AG10803 (cell line): ENCODE measurements at regions not wholly inside any gene's neighbourhood (a gene's known extent, or its start where the extent isn't known, plus 50 kb on each side); places are given as distances from the start of the nearest gene placed in this dataset.

ENCODE experiments used
- DNase-seq: peaks from one replicate; pipeline ENCODE4 v3.0.0; 2010; ENCODE audit warnings: low read depth
- H3K4me3 ChIP-seq: 2 replicates; pipeline ENCODE4 v1.5.1; 2011; ENCODE audit warnings: mild to moderate bottlenecking, low read length, control low read depth
- CTCF ChIP-seq: conservative IDR thresholded peaks from 2 replicates; pipeline ENCODE4 v1.5.1; 2011; ENCODE audit warnings: mild to moderate bottlenecking, low read length, control low read depth, inconsistent platforms

GRCh38 chr10:106520698-106521097 lies 643.8 kb downstream of the SORCS1 start:
- TF ChIP-seq CTCF: no peak
- no peak overlapping the region for H3K4me3 ChIP-seq
- no peak for DNase-seq

GRCh38 chr10:106519376-106520030 lies 645.0 kb downstream of the SORCS1 start:
- no peak for TF ChIP-seq CTCF
- H3K4me3 ChIP-seq: no peak overlapping the region
- DNase-seq: peak; percentile 54

- H3K4me3 ChIP-seq: no peak overlapping the region
- no peak for DNase-seq
- no peak for TF ChIP-seq CTCF
These were observed 649.2 kb downstream of the SORCS1 start for GRCh38 chr10:106515206-106515790.

- no peak for DNase-seq
- TF ChIP-seq CTCF: no peak
- H3K4me3 ChIP-seq: no peak overlapping the region
These were observed 651.1 kb downstream of the SORCS1 start for GRCh38 chr10:106513352-106513771.

GRCh38 chr10:106511917-106512316 lies 652.6 kb downstream of the SORCS1 start:
- TF ChIP-seq CTCF: no peak
- no peak overlapping the region for H3K4me3 ChIP-seq
- no peak for DNase-seq

GRCh38 chr10:106508950-106509349 lies 655.6 kb downstream of the SORCS1 start:
- no peak overlapping the region for H3K4me3 ChIP-seq
- DNase-seq: no peak
- no peak for TF ChIP-seq CTCF
